EH (cell line): ENCODE measurements at regions not wholly inside any gene's neighbourhood (a gene's known extent, or its start where the extent isn't known, plus 50 kb on each side); places are given as distances from the start of the nearest gene placed in this dataset.
A peak's percentile ranks its signal among the peaks of the same experiment; 100 is the strongest.

Experiments used
- DNase-seq: peaks from one replicate; pipeline ENCODE4 v3.0.0-alpha.2; 2015; ENCODE audit warnings: low read depth

- DNase-seq, result no peak
Observed at GRCh38 chr4:129254526-129254925, 158.6 kb downstream of the C4orf33 start.

- no peak for DNase-seq
Observed at GRCh38 chr4:129261584-129261983, 165.6 kb downstream of the C4orf33 start.

DNA sequence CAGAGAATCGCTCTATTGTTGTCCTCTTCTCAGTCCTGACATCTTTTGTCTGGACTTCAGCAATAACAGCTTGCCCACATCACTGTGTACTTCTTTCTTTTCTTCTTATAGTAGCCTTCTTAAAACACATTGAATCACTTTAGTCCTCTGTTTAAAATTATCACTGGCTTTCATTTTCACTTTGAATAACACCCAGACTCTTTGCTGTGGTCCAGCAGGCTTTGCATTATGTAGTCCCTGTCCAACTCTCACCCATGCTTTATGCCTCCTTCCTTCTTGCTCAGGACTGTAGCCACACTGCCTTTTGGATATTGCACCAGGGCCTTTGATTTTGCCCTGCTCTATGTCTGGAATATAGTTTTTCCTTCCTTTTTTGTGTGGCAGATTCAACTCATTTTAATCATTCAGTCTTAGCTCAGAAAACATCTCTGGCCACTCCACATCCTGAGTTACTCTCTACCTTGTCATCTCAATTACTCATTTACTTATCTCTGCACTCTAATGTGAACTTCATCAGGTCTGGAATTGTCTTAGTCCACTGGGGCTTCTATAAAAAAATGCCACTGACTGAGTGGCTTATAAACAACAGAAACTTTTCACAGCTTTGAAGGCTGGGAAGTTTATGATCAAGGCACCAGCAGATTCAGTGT, 168.2 kb downstream of the C4orf33 start:
- no peak for DNase-seq

DNA sequence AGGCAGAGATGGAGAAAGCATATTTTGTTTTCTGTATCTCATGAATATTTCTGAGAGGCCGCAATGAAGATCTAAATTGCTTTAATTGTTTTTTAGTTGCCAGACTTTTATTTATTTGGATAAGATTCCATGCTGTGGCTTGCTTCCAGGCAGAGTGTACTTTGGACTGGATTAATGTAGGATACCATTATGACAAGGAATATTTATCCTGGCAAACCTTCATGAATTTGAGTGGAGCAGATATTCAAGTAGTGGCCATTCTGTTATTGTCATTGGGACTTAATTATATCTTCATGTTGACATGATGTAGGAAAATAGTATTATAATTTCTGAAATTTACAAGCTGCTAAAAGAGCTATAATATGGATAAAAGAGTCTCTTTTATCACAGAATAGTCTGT, 182.9 kb downstream of the C4orf33 start:
- no peak for DNase-seq

DNA sequence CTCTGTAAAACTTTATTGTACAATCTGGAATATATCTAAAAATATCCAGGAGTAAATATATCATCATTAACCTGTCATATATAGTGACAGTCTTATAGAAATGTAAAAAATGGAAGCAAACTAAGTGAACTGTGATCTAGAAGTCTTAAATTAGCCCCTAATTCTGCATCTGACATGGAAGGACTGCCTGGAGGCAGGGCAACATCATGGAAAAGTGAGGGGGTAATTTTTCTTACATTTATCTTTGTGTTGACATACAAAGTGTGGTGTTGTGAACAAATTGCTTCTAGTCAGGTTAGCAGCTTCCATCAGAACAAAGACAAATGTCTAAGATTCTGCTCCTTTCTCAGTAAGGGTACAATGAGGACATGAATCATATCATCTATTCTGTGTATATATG, 186.3 kb downstream of the C4orf33 start:
- no peak for DNase-seq

- DNase-seq, result peak; percentile 1
Observed at GRCh38 chr4:129292194-129292593, 196.2 kb downstream of the C4orf33 start.

DNA sequence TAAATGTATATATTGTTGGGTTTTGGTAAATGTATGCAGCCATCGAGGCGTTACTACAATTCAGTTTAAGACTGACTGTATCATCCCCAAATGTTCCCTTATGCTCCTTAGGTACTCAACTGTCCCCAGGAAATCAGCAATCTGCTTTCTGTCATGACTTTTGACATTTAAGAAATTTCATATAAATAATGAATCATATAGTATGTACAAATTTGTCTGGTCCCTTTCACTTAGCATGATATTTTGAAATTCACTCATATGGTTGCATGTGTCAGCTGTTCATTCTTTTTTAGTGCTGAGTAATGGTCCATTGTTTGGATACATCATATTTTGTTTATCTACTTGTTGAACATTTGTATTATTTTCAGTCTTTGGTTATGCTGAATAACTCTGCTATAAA, 218.8 kb downstream of the C4orf33 start:
- no peak for DNase-seq

- no peak for DNase-seq
Observed at GRCh38 chr4:129322920-129323319, 227.0 kb downstream of the C4orf33 start.

DNA sequence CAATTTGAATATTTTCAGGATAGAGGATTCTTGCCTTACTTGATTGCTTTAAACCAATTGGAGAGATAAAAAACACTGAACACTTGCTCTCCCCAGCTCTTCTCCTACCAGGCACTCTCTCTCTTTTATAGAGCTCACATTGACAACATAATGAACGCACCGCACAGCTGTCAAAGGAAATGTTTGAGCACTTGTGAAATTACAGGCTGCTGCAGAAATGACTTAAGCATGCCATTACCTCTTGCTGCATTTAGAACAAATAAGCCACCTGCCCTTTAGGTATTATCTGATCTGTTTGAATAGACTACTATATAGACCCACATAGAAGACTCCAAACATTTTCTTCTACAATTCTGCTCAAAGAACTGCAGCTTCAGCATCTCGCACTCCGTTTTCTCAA, 227.7 kb downstream of the C4orf33 start:
- DNase-seq, result no peak

DNA sequence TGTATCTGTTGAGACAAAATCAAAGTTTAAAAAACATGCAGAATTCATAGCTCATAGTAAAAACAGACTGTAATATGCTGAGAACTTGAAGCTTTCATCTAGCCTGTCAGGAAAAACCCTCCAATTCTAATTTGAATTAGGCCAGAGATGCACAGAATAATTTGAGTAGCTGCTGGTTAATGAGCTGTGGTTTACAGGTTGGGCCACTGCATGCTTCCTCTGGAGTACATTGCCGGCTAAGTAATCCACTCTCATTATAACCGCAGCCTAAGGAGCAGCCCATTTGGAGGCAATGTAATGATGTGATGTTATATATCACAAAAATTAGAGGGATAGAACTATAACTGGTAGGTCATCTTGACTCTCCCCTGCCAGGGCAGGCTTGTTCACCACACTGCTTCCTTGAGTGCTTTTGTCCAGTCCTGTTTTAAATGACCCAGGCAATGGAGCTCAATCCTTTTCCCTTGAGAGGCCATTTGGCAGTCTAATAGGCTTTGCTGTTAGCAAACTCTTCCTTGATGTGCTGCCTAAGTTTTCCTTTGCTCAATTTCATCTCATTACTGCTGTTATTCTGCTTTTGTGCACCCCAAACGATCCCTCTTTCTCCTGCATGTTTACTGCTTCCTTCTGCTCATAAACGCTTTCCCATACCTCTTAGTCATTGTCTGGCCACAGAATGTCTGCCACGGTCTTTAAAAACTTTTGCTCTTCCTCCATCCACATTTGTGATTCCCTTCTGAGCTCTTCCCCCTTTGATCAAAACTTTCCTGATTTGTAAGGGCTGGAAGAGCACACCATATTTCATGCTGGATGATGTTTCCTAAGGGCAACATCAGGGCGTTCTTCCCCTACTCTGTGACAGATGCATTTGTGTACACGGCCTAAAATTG, 230.9 kb downstream of the C4orf33 start:
- no peak for DNase-seq

DNA sequence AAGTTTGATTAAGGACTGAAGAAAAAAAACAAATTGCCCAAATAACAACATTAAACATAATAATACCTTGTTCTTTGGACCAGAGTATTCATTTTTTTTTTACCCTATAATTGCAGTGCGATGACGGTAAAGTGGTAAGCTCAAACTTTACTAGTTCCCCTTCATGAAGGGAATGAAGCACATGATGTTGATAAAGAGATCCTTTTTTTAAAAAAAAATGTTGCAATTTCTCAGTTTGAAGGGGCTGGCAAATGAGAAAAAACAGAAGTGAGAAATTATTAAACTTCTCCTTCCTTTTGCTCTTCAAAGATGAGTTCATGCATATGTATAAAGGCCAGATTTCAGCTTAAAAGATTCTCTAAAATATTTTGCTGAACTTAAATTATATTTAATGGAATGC, 231.7 kb downstream of the C4orf33 start:
- DNase-seq, result no peak

DNA sequence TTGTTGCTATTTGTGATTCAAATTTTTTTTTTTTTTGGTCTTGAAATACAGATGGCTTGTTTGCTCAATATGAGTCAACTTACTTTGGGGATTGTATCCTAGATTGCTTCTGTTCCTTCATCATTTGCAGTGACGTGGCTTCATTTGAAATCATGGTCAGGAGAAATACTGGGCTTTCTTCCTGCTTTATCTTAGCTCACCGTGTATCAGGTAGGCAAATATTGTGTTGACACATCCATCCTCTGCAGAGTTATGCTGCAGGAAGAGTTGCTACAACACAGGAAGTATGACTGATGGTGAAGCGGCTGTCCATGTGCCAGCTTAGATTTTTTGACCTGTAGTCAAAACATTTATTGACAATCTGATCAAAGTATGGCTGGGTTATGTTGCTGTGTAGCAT, 232.2 kb downstream of the C4orf33 start:
- no peak for DNase-seq

DNA sequence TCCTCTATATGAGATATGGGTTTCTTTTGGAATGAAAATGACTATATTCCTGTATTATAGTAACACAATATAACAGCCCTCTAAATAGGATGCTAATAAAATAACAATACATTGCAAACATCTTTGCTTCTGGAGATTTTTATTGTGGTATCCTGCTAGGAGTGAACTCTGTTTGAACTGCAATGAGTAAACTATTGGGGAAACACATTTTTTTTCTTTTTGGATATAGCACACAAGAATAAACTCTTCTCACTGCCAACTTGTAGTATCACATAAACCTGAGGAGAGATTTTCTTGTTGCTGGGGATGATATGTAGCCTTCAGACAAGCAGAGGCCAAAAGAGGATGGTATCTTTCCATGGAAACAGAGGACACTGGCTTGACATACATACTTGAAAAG, 238.2 kb downstream of the C4orf33 start:
- no peak for DNase-seq

DNA sequence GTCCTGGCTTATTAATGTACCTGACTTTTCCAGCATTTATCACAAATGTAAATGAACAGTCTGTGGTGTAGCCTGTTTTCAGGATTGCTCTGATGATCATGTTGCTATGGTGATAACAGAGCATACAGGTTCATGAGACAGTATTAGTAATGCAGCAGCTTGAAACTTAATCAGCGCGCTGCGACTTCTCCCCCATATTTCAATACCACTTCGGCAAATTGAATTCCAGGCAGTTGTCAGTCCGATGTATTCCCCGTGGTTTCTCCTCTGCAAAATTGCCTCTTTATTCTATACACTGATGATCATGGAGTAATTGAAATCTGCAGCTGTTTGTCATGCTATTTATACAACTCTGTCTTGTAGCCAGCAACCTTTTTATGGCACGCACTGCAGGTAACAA, 239.3 kb downstream of the C4orf33 start:
- no peak for DNase-seq

GRCh38 chr4:129335818-129336217, 239.9 kb downstream of the C4orf33 start:
- no peak for DNase-seq

- no peak for DNase-seq
Observed at GRCh38 chr4:129336457-129337227, 240.7 kb downstream of the C4orf33 start.

DNA sequence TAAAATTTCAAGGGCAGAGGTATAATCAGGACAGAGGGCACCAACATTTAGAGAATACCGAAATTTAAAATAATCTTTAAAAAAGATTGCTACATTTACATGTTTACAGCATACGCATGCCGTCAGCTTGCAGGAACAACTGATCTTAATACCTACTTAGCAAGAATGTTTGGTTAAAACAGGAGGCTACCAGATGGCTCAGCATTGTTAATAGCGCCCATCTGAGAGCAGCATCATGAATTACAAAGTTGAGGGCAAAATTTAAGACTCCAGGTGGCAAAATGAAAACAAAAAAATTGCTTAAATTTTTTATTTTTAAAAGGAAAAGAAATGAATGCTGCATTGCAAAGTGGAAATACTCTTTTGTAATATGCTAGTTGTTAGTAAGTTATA, 241.3 kb downstream of the C4orf33 start:
- no peak for DNase-seq

- DNase-seq, result peak; percentile 75
Observed at GRCh38 chr4:129342819-129343408, 247.0 kb downstream of the C4orf33 start.

DNA sequence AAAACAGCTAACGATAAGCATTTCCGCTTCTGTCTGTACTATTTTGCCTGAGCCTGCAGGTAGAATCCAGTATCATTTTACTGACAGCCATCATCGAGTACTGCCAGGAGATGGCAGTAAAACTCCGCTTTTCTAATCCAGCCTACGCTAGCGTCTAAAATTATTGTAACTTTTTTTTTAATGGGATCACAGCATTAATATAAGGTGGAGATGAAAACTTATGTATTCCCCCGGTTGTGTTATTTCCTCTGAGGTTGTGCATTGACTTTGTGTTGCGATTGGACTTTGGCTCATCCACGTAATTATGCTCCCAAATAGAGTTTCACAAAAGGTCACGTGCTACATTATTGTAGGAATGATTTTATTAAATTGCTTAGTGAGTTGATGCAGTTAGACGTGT, 248.1 kb downstream of the C4orf33 start:
- peak; percentile 34 for DNase-seq

GRCh38 chr4:129345609-129346008, 249.7 kb downstream of the C4orf33 start:
- no peak for DNase-seq

- DNase-seq, result no peak
Observed at GRCh38 chr4:129346036-129346435, 250.1 kb downstream of the C4orf33 start.

DNA sequence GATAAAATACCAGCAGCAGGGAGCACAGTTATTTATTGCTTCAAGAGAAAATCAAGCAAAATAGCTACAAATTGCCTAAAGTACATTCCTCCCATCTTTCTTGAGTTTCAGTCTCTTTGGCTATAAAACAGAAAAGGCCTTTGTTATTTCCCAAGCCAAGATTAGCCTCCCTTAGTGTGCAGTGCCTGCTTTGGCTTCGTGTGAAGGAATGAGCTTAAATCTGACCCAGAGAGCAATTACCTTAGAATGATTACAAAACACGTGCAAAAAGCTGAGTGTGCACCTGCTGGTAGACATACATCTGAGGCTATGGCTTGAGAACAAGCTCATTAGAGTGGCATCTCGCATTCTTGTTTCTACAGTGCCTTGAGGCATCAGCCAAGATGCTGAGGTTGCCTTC, 250.8 kb downstream of the C4orf33 start:
- no peak for DNase-seq
